HG03025 (cell line): ENCODE measurements at regions not wholly inside any gene's neighbourhood (a gene's known extent, or its start where the extent isn't known, plus 50 kb on each side); places are given as distances from the start of the nearest gene placed in this dataset.

Experiments
- ATAC-seq: cut with Tn5 transposase; IDR thresholded peaks from one replicate; pipeline ENCODE4 v1.9.1; 2021; ENCODE audit warnings: mild to moderate bottlenecking, moderate library complexity; ENCODE audit not compliant: unreplicated experiment, low FRiP score

- ATAC-seq: no peak
Measured at GRCh38 chr9:7363777-7364477, 435.7 kb downstream of the DMAC1 start.

GRCh38 chr9:7360513-7360912 lies 439.1 kb downstream of the DMAC1 start:
- no peak for ATAC-seq

- no peak for ATAC-seq
Measured at GRCh38 chr9:7358876-7359275, 440.7 kb downstream of the DMAC1 start.

DNA sequence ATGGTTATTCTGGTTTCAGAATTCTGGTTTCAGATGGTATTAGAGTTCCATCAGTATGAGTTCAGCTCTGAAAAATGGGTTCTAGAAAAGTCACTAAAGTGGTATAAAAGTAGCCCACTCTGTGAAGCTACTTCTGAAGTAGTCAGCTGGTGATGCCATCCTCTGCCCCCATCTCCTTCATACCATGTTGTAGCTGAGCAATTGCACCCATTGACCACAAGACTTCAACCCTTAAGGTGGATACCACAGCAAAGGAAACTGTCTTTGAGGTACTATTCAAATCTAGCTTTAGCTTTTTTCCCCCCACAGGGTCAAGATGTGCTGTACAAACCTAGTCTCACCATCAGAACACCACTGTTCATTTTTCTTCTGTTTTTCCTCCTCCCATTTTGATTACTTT lies 444.9 kb downstream of the DMAC1 start:
- ATAC-seq: no peak

GRCh38 chr9:7348692-7349091 lies 450.9 kb downstream of the DMAC1 start:
- ATAC-seq: no peak

GRCh38 chr9:7347556-7347955 lies 452.0 kb downstream of the DMAC1 start:
- ATAC-seq: no peak

DNA sequence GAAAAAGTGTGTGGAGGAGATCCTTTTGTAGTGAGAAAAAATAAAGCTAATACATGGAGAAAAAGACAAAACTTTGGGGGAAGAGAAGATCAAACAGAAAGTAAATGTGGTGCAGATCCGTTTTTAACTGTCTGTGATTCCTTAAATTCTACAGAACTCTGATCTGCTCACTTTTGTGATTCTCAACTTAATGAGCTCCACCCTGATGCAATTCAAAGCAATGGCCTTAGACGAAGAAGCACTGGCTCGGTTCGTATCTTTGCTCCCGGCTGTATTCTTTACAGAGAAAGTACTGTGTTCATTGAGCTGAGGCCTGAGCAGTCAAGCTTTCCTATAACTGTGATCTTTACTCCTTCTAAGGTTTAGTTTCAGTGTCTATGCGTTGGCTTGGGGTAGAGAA lies 453.4 kb downstream of the DMAC1 start:
- no peak for ATAC-seq

DNA sequence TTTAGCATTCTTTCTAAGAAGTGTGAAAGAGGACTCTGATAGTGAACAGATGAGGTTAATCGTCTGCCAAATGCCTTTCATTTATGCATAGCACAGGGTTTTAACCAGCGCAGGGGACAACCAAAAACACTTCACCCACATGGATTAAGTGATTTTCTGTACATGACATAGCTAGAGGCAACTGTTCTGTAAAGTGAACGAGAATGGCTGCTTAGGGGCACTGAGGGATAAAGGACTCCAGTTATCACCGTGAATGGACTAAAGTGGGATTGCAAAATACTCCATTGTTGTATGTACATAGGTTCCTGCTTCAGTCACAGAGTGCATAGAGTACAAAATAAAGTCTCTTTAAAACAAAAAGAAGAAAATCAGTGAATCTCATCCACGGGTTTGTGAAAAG lies 456.8 kb downstream of the DMAC1 start:
- no peak for ATAC-seq

DNA sequence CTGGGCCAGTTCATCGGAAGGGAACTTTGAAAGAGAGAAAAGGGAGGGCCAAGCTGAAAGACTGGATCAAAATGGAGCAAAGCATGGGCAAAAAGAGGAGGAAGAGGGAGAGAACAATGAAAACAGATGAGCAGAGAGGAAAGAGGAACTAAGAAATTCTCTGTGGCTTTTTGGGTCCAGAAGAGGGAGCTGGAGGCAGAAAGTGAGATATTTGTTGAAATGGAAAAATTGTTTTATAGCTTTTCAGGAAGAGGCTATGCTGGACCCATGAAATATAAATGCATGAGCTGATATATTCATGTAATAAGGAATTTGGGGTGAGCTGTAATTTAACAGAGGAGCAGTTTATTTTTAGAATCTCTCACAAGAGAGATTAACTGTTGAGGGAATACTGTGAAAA lies 457.3 kb downstream of the DMAC1 start:
- ATAC-seq: peak; percentile 83

GRCh38 chr9:7341571-7341970 lies 458.0 kb downstream of the DMAC1 start:
- no peak for ATAC-seq

DNA sequence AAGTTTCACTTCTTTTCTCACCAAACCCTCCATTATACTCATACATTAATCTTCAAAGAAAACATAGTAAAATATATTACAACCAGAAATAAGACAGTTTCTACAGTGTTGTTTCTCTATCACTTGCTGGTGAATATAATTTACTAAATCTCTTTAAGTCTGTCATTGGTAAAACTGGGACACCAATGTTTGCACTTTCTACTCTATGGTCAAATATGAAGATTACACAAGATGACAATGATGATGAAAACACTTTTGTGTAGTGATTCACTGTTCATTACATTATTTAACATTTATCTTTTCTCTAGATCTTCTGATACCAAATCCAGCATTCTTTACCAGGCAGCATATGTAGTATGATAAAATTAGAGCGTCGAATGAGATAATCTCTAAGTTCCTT lies 459.1 kb downstream of the DMAC1 start:
- ATAC-seq: no peak

- ATAC-seq: no peak
Measured at GRCh38 chr9:7338586-7339281, 460.8 kb downstream of the DMAC1 start.

- ATAC-seq: no peak
Measured at GRCh38 chr9:7336356-7337065, 463.1 kb downstream of the DMAC1 start.

- no peak for ATAC-seq
Measured at GRCh38 chr9:7333719-7334118, 465.9 kb downstream of the DMAC1 start.

GRCh38 chr9:7332780-7333179 lies 466.8 kb downstream of the DMAC1 start:
- no peak for ATAC-seq

DNA sequence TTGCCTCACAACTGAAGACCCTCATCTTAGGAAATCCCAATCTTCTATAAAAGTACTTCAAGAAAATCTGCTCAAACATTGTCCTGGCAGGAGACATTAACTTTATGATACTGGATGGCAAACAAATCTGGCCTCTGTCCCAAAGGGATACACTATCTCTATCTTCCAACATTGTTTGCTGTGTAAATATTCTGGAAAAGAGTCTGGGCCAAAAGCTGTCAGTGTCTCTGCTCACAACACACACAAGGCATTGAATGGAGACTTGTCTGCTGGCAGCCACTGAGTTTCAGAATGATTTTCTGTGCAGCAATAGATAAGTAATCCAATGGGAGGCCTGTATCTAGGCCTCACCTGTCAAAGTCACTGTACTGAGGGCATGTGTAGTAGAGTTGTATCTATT lies 471.1 kb downstream of the DMAC1 start:
- no peak for ATAC-seq

GRCh38 chr9:7325995-7326394 lies 473.6 kb downstream of the DMAC1 start:
- no peak for ATAC-seq

- no peak for ATAC-seq
Measured at GRCh38 chr9:7324152-7324598, 475.4 kb downstream of the DMAC1 start.

DNA sequence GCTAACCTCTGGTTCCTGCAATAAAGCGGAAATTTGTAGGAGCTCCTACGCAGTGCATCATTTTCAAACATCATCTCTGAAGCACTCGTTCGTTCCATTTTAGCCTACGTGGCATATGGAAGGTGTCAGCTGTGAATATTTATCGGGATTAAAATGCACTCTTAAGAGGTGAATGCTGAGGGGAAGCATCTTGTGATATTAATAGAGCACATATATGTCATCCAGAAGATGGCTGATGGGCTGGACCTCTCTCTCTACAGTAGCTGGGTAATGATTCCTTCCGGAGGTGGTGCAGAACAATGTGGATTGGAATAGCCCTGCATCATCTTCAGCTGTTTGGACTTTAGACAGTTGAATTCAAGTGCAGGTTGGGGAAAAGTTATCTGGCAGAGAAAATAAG lies 478.7 kb downstream of the DMAC1 start:
- ATAC-seq: no peak

- ATAC-seq: no peak
Measured at GRCh38 chr9:7320139-7320538, 479.4 kb downstream of the DMAC1 start.

GRCh38 chr9:7318920-7319319 lies 480.7 kb downstream of the DMAC1 start:
- no peak for ATAC-seq

DNA sequence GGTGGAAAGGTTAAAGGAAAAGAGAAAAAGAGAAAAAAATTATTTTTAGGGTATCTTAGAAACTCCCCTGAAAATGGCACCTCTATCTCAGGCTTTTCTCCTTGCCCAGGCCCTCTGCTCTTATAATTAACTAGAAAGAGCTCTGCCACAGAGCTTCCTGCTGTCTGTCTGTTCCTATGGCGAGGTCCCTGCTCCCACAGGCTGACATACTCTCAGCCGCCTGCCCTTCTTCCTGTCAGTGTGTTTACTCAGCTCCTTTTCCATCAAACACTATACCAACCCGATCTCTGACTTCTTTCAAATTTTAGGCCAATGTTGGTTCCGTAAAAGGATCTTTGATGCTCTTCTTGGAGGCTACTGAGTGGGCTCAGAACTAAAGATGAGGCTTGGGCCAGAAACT lies 482.6 kb downstream of the DMAC1 start:
- no peak for ATAC-seq
